ENCODE measurements at regions not wholly inside any gene's neighbourhood (a gene's known extent, or its start where the extent isn't known, plus 50 kb on each side); places are given as distances from the start of the nearest gene placed in this dataset.

GRCh38 chr20:48459722-48460395 lies 367.9 kb downstream of the PREX1 start:
- Histone ChIP-seq H3K4me1 (ENCODE audit: control insufficient read depth in 1 of 2, insufficient read depth in 1 of 2, low read depth in 1 of 2, low read length in 1 of 2) (no peaks in the 10 kb centered on the region), H3K27ac (no peak overlapping the region), H3K36me3 (no peaks in the 10 kb centered on the region), H3K27me3 (peaks cover 21% of the 10 kb centered on the region), H3K9me3 (no peaks in the 10 kb centered on the region), H3K4me3 (ENCODE audit: low read depth in 1 of 2, low read length in 1 of 2) (no peak overlapping the region)
- TF ChIP-seq CTCF (IDR thresholded peaks at IDR 0.05): no peak

GRCh38 chr20:48458601-48459385 lies 369.0 kb downstream of the PREX1 start:
- Histone ChIP-seq H3K27ac (no peak overlapping the region), H3K4me3 (ENCODE audit: low read depth in 1 of 2, low read length in 1 of 2) (no peak overlapping the region), H3K9me3 (no peaks in the 10 kb centered on the region), H3K36me3 (no peaks in the 10 kb centered on the region), H3K27me3 (peaks cover 21% of the 10 kb centered on the region), H3K4me1 (ENCODE audit: control insufficient read depth in 1 of 2, insufficient read depth in 1 of 2, low read depth in 1 of 2, low read length in 1 of 2) (no peaks in the 10 kb centered on the region)
- TF ChIP-seq CTCF (IDR thresholded peaks at IDR 0.05): no peak

GRCh38 chr20:48458003-48458377 lies 369.8 kb downstream of the PREX1 start:
- Histone ChIP-seq H3K4me3 (ENCODE audit: low read depth in 1 of 2, low read length in 1 of 2) (no peak overlapping the region), H3K4me1 (ENCODE audit: control insufficient read depth in 1 of 2, insufficient read depth in 1 of 2, low read depth in 1 of 2, low read length in 1 of 2) (no peaks in the 10 kb centered on the region), H3K36me3 (no peaks in the 10 kb centered on the region), H3K9me3 (no peaks in the 10 kb centered on the region), H3K27ac (no peak overlapping the region), H3K27me3 (peaks cover 21% of the 10 kb centered on the region)
- TF ChIP-seq CTCF (IDR thresholded peaks at IDR 0.05): no peak

- Histone ChIP-seq H3K4me3 (ENCODE audit: low read depth in 1 of 2, low read length in 1 of 2) (no peak overlapping the region), H3K9me3 (no peaks in the 10 kb centered on the region), H3K27ac (no peak overlapping the region), H3K36me3 (no peaks in the 10 kb centered on the region), H3K27me3 (peaks cover 16% of the 10 kb centered on the region), H3K4me1 (ENCODE audit: control insufficient read depth in 1 of 2, insufficient read depth in 1 of 2, low read depth in 1 of 2, low read length in 1 of 2) (no peaks in the 10 kb centered on the region)
- no peak for TF ChIP-seq CTCF (IDR thresholded peaks at IDR 0.05)
These were observed 370.4 kb downstream of the PREX1 start for GRCh38 chr20:48457193-48458002.

- H3K27ac ChIP-seq: no peak overlapping the region
- H3K36me3 ChIP-seq: no peaks in the 10 kb centered on the region
- no peaks in the 10 kb centered on the region for H3K9me3 ChIP-seq
- H3K27me3 ChIP-seq: peaks cover 10% of the 10 kb centered on the region
- no peaks in the 10 kb centered on the region for H3K4me1 ChIP-seq (ENCODE audit: control insufficient read depth in 1 of 2, insufficient read depth in 1 of 2, low read depth in 1 of 2, low read length in 1 of 2)
- no peak overlapping the region for H3K4me3 ChIP-seq (ENCODE audit: low read depth in 1 of 2, low read length in 1 of 2)
- TF ChIP-seq CTCF (IDR thresholded peaks at IDR 0.05): no peak
These were observed 371.2 kb downstream of the PREX1 start for GRCh38 chr20:48456366-48457192.
